ENCODE measurements at regions not wholly inside any gene's neighbourhood (a gene's known extent, or its start where the extent isn't known, plus 50 kb on each side); places are given as distances from the start of the nearest gene placed in this dataset.

DNA sequence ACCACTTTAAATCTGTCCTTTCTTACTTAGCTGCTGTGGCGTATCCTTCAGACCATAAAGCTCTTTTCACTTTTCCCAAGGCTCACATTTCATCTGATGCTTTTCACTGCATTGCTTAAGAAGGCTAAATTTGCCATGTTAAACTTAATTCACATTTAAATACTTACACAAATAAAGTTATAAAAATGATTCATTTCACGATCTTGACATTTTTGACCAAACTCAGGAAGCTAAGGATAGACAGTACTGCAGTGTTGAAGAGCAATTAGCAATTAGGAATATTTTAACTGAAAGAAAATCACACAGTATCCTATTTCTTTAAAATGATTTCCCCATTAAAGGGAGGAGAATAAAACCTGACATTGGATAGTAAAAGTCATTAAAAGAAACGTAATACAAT, 1038.6 kb downstream of the STPG2 start:
- no peak for TF ChIP-seq CTCF (conservative IDR thresholded peaks at IDR 0.05; ENCODE audit: low read depth)
- ChIA-PET CTCF (interaction anchor here (0.6 to 0.7 kb wide), 2 partner anchors 617 to 655 kb away, joined by 3 read pairs; no protein-coding TSS in a partner anchor), POLR2A (ENCODE audit: low non-redundant PET) (no interaction called here)
- H3K27ac ChIP-seq = no peak overlapping the region
- no peak for DNase-seq (ENCODE audit: low spot score)

DNA sequence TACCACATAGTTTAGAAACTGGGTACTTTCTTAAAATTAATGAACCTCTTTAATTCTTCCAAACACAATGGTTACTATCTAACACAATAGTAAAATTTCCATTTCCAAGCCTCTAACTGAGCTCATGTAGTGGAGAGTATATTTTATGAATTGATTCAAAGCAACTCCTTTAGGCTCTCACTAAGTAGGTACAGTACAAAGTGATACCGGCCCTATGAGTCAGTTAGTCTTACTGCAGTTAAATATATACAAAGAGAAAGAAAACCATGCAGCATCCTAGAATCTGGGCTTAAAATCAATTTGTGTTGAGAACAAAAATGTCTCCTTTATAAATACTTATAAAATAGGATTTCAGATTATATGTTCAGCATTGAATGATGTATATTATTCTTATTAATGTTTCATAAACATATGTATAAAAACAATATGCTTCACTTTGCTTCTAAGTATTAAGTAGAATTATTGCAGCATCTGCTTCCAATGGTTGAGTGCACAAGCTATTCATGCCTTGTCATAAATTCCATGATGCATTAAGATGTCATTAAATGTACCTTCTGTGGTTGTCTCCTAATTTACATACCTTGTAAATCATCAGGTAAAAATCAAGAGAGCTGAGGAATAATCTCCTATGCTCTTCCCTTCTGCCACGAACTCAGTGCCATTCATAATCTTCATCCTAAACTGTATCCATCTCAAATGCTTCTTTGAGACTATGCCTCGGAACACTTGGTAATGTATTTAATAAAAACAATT, 1037.8 kb downstream of the STPG2 start:
- POLR2A ChIA-PET (ENCODE audit: low non-redundant PET) = no interaction called here

DNA sequence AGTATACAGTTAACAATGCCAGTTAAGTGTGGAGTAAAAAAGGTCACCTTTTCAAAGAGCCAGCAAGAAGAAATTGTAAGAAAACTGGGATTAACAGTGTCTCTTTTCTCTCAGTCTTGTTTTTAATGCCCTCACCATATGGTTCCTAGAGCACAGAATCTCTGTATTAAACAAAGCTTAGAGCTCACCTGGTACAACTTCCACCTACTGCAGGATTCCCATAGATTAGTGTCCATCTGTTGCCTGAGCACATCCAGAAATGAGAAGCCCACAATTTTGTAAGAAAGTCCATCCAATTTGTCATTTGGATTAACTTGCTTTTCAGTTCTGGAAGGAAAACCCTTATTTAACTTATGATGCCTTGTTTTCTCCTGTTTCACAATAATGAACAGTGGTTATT, 1037.1 kb downstream of the STPG2 start:
- H3K27ac ChIP-seq = no peak overlapping the region
- CTCF ChIA-PET = no interaction called here
- POLR2A ChIA-PET (ENCODE audit: low non-redundant PET) = no interaction called here
- no peak for DNase-seq (ENCODE audit: low spot score)
- no peak for TF ChIP-seq CTCF (conservative IDR thresholded peaks at IDR 0.05; ENCODE audit: low read depth)

More for the DNA sequence above, 1037.8 kb downstream of the STPG2 start:
- TF ChIP-seq CTCF (conservative IDR thresholded peaks at IDR 0.05; ENCODE audit: low read depth) = no peak
- DNase-seq (ENCODE audit: low spot score) = no peak
- CTCF ChIA-PET = interaction anchor here (0.7 kb wide), 1 partner anchor 616 kb away, joined by 3 read pairs; no protein-coding TSS in a partner anchor
- H3K27ac ChIP-seq = no peak overlapping the region

GRCh38 chr4:97110506-97110905, 1032.8 kb downstream of the STPG2 start:
- ChIA-PET POLR2A (ENCODE audit: low non-redundant PET) (no interaction called here), CTCF (no interaction called here)
- no peak overlapping the region for H3K27ac ChIP-seq
- no peak for DNase-seq (ENCODE audit: low spot score)
- TF ChIP-seq CTCF (conservative IDR thresholded peaks at IDR 0.05; ENCODE audit: low read depth) = no peak

DNA sequence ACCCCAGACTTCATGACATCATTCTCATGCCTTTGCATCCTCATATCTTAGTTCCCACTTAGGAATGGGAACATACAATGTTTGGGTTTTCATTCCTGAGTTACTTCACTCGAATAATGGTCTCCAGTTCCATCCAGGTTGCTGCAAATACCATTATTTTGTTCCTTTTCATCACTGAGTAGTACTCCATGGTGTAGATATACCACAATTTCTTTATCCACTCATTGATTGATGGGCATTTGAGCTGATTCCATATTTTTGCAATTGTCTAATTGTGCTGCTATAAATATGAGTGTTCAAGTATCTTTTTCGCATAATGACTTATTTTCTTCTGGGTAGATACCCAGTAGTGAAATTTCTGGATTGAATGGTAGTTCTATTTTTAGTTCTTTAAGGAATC, 1026.8 kb downstream of the STPG2 start:
- POLR2A ChIA-PET (ENCODE audit: low non-redundant PET) = no interaction called here
- no peak for TF ChIP-seq CTCF (conservative IDR thresholded peaks at IDR 0.05; ENCODE audit: low read depth)
- CTCF ChIA-PET = no interaction called here
- no peak overlapping the region for H3K27ac ChIP-seq
- no peak for DNase-seq (ENCODE audit: low spot score)

- no peak overlapping the region for H3K27ac ChIP-seq
- no peak for TF ChIP-seq CTCF (conservative IDR thresholded peaks at IDR 0.05; ENCODE audit: low read depth)
- no peak for DNase-seq (ENCODE audit: low spot score)
- ChIA-PET CTCF (no interaction called here), POLR2A (ENCODE audit: low non-redundant PET) (no interaction called here)
Observed at GRCh38 chr4:97121493-97121892, 1021.8 kb downstream of the STPG2 start.
